OCI-LY7 (cell line): ENCODE measurements at regions not wholly inside any gene's neighbourhood (a gene's known extent, or its start where the extent isn't known, plus 50 kb on each side); places are given as distances from the start of the nearest gene placed in this dataset.

ENCODE experiments used
- BruUV-seq: library from RNA; stranded (reverse); fragments of 400-500 nt; replicated peaks from 2 replicates; lab custom pipeline; 2021; lab: Mats Ljungman, UMichigan
- CTCF ChIA-PET: fragments of 300-600 bp; sonication (Branson Sonifier 250); formaldehyde crosslinking; loops from one replicate; lab custom pipeline; 2022; ENCODE audit warnings: antibody characterized with exemption; ENCODE audit not compliant: unreplicated experiment; lab: Charles Lee
- POLR2A ChIA-PET: fragments of 300-600 bp; sonication (Branson Sonifier 250); formaldehyde crosslinking; loops from one replicate; lab custom pipeline; 2022; ENCODE audit warnings: antibody characterized with exemption; lab: Charles Lee
- DNase-seq: peaks from one replicate; pipeline ENCODE4 v3.0.0-alpha.2; 2015; ENCODE audit warnings: low spot score
- H2AFZ ChIP-seq: fragments of 200-600 bp; sonication (generic), shearing (Covaris generic); 2 replicates; pipeline ENCODE4 v1.6.1; 2014; ENCODE audit warnings: mild to moderate bottlenecking, antibody characterized with exemption, low read length, moderate library complexity
- H3K27ac ChIP-seq: fragments of 200-600 bp; sonication (generic); 2 replicates; pipeline ENCODE4 v1.5.1; 2014; ENCODE audit warnings: mixed run types, low read depth, mild to moderate bottlenecking, moderate library complexity, low read length, inconsistent platforms; ENCODE audit not compliant: poor library complexity, severe bottlenecking
- H3K36me3 ChIP-seq: fragments of 200-600 bp; sonication (generic); 2 replicates; pipeline ENCODE4 v1.6.1; 2014; ENCODE audit warnings: mild to moderate bottlenecking, antibody characterized with exemption, low read length, moderate library complexity, mixed read lengths; ENCODE audit not compliant: insufficient read depth
- H3K4me1 ChIP-seq: fragments of 200-600 bp; sonication (generic); 2 replicates; pipeline ENCODE4 v1.5.1; 2014; ENCODE audit warnings: mild to moderate bottlenecking, low read length; ENCODE audit not compliant: insufficient read depth, poor library complexity, severe bottlenecking
- H3K4me2 ChIP-seq: fragments of 200-600 bp; sonication (generic); 2 replicates; pipeline ENCODE4 v1.6.1; 2014; ENCODE audit warnings: mild to moderate bottlenecking, low read length
- H3K4me3 ChIP-seq: fragments of 200-600 bp; sonication (generic); 2 replicates; pipeline ENCODE4 v1.5.1; 2014; ENCODE audit warnings: mild to moderate bottlenecking, low read depth, low read length; ENCODE audit not compliant: poor library complexity, severe bottlenecking
- H3K79me2 ChIP-seq: fragments of 200-600 bp; sonication (generic); 2 replicates; pipeline ENCODE4 v1.6.1; 2016; ENCODE audit warnings: low read depth, mild to moderate bottlenecking, low read length, moderate library complexity, mixed read lengths; ENCODE audit not compliant: insufficient read depth
- H3K9me2 ChIP-seq: fragments of 200-600 bp; sonication (generic); 2 replicates; pipeline ENCODE4 v1.6.1; 2016; ENCODE audit warnings: mild to moderate bottlenecking, low read length, mixed read lengths; ENCODE audit not compliant: insufficient read depth
- H3K9me3 ChIP-seq: fragments of 200-600 bp; sonication (generic); 2 replicates; pipeline ENCODE4 v1.6.1; 2014; ENCODE audit warnings: mild to moderate bottlenecking, mixed run types, low read length, mixed read lengths
- H4K20me1 ChIP-seq: fragments of 200-600 bp; sonication (generic); 2 replicates; pipeline ENCODE4 v1.6.1; 2014; ENCODE audit warnings: mild to moderate bottlenecking, antibody characterized with exemption, low read length, moderate library complexity, mixed read lengths; ENCODE audit not compliant: insufficient read depth
- CTCF ChIP-seq: fragments of 200-600 bp; sonication (generic); conservative IDR thresholded peaks from 2 replicates; pipeline ENCODE4 v1.5.1; 2014; ENCODE audit warnings: mild to moderate bottlenecking, antibody characterized with exemption, low read length, moderate library complexity, mixed read lengths
- EZH2phosphoT487 ChIP-seq: fragments of 200-600 bp; sonication (generic); IDR thresholded peaks from 2 replicates; pipeline ENCODE4 v1.6.1; 2018; ENCODE audit warnings: low read depth, borderline replicate concordance, mild to moderate bottlenecking, mixed run types, antibody characterized with exemption, low read length, moderate library complexity, mixed read lengths
- intact Hi-C: fragments of 100-400 bp; cut with micrococcal nuclease; formaldehyde crosslinking; loops from one replicate; pipeline ENCODE4 v1.10.0; 2022; ENCODE audit not compliant: unreplicated experiment

DNA sequence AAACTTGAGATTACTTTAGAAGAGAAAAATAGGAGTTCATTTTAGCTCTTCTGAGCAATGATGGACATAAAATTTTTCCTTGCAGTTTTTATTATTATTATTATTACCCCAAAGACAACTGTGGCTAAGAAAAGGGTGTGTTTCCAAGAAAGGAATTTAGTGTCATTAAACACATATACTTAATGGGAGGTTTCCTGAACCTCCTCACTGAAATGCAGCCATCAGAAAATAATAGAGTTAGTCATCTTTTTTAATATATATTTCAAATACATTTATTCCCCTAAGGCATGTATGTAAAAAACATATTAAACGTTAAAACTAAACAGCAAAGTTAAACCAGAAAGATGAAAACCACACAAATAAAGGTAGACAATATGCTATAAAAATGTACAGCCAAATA, 66.8 kb downstream of the CRPPA start:
- no peaks in the 10 kb centered on the region for H3K9me3 ChIP-seq
- DNase-seq: no peak
- intact Hi-C loops: no loop called here
- no peak overlapping the region for H2AFZ ChIP-seq
- H3K27ac ChIP-seq: no peak overlapping the region
- TF ChIP-seq CTCF (no peak), EZH2phosphoT487 (no peak)
- no peaks in the 10 kb centered on the region for H3K79me2 ChIP-seq
- H4K20me1 ChIP-seq: no peaks in the 10 kb centered on the region
- ChIA-PET POLR2A (no interaction called here), CTCF (no interaction called here)
- no peak overlapping the region for H3K4me3 ChIP-seq
- no peaks in the 10 kb centered on the region for H3K36me3 ChIP-seq
- no peaks in the 10 kb centered on the region for H3K4me1 ChIP-seq
- no TSS peak for BruUV-seq
- H3K4me2 ChIP-seq: no peak overlapping the region
- no peaks in the 10 kb centered on the region; the same call in 1 of the 2 replicates for H3K9me2 ChIP-seq

DNA sequence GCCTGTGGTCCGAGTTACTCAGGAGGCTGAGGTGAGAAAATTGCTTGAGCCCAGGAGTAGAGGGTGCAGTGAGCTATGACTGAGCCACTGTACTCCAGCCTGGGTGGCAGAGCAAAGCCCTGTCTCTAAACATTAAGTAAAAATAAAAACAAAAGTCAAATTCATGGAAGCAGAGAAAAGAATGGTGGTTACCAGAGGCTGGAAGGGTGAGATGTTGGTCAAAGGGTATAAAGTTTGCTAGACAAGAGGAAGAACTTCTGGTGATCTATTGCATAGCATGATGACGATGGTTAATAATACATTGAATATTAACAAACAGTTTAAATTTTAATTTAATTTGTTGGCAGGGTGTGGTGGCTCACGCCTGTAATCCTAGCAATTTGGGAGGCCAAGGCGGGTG, 68.1 kb downstream of the CRPPA start:
- CTCF ChIA-PET: no interaction called here
- no peak for DNase-seq
- H3K4me3 ChIP-seq: no peak overlapping the region
- H3K4me1 ChIP-seq: no peaks in the 10 kb centered on the region
- no peak overlapping the region for H3K27ac ChIP-seq
- no TSS peak for BruUV-seq
- intact Hi-C loops: no loop called here
- H3K36me3 ChIP-seq: no peaks in the 10 kb centered on the region
- POLR2A ChIA-PET: no interaction called here
- H3K9me2 ChIP-seq: no peaks in the 10 kb centered on the region
- no peak for TF ChIP-seq EZH2phosphoT487
- TF ChIP-seq CTCF: no peak
- H3K79me2 ChIP-seq: no peaks in the 10 kb centered on the region
- no peak overlapping the region for H3K4me2 ChIP-seq
- no peaks in the 10 kb centered on the region for H4K20me1 ChIP-seq
- no peaks in the 10 kb centered on the region for H3K9me3 ChIP-seq
- H2AFZ ChIP-seq: no peak overlapping the region

DNA sequence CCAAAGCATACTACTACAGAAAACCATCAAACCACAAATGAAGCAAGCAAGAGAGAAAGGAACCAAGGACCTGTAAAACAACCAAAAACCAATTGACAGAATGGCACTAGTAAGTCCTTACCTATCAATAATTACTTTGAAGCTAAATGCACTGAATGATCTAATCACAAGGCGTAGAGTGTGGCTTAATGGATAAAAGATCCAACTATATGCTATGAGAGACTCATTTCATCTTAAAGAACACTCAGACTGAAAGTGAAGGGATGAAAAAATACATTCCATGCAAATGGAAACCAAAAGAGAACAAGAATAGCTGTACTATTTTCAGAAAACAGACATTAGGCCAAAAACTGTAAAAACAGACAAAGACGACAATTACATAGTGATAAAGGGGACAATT, 70.7 kb downstream of the CRPPA start:
- Histone ChIP-seq H3K4me2 (no peak overlapping the region), H3K27ac (no peak overlapping the region), H3K4me1 (no peaks in the 10 kb centered on the region), H3K36me3 (no peaks in the 10 kb centered on the region), H3K79me2 (no peaks in the 10 kb centered on the region), H2AFZ (no peak overlapping the region), H4K20me1 (no peaks in the 10 kb centered on the region), H3K9me3 (no peaks in the 10 kb centered on the region), H3K4me3 (no peak overlapping the region), H3K9me2 (no peaks in the 10 kb centered on the region)
- DNase-seq: no peak
- BruUV-seq: no TSS peak
- TF ChIP-seq CTCF (no peak), EZH2phosphoT487 (no peak)
- intact Hi-C loops: no loop called here
- ChIA-PET CTCF (no interaction called here), POLR2A (interaction anchor here (0.6 kb wide), 1 partner anchor 106 kb away, joined by 5 read pairs; no protein-coding TSS in a partner anchor)
